IMR-90 (cell line): ENCODE measurements at regions not wholly inside any gene's neighbourhood (a gene's known extent, or its start where the extent isn't known, plus 50 kb on each side); places are given as distances from the start of the nearest gene placed in this dataset.

Experiments
- ATAC-seq: fragments of 200-7000 bp; cut with Tn5 transposase; 2 replicates; pipeline ENCODE4 v1.9.1; 2020; ENCODE audit warnings: low read depth, mild to moderate bottlenecking, moderate library complexity
- BruUV-seq: library from RNA; stranded (reverse); fragments of 400-500 nt; replicated peaks from 2 replicates; lab custom pipeline; 2021; lab: Mats Ljungman, UMichigan
- CTCF ChIA-PET: fragments of 300-600 bp; formaldehyde crosslinking; extraction: SDS; loops from one replicate; lab custom pipeline; 2021; ENCODE audit warnings: antibody characterized with exemption; lab: Yijun Ruan, JAX
- POLR2A ChIA-PET: fragments of 300-600 bp; sonication (Branson Sonifier 250); formaldehyde crosslinking; loops from one replicate; lab custom pipeline; 2022; ENCODE audit warnings: antibody characterized with exemption; ENCODE audit not compliant: unreplicated experiment; lab: Charles Lee
- DNase-seq: peaks from one replicate; pipeline ENCODE4 v3.0.0; 2013
- H2AFZ ChIP-seq: replicated peaks from 2 replicates; pipeline ENCODE3; 2013; ENCODE audit warnings: low read length, mild to moderate bottlenecking; ENCODE audit not compliant: poor library complexity
- H2AK5ac ChIP-seq: 2 replicates; pipeline ENCODE4 v1.6.1; 2013; ENCODE audit warnings: low read depth, low read length, inconsistent platforms
- H2AK9ac ChIP-seq: replicated peaks from 2 replicates; pipeline ENCODE3; 2013; ENCODE audit warnings: mild to moderate bottlenecking, low read depth, low read length, moderate library complexity; ENCODE audit not compliant: poor library complexity
- H2BK120ac ChIP-seq: 2 replicates; pipeline ENCODE4 v1.6.1; 2013; ENCODE audit warnings: low read depth, low read length, inconsistent platforms
- H2BK15ac ChIP-seq: 3 replicates; pipeline ENCODE4 v1.6.1; 2013; ENCODE audit warnings: low read depth, low read length, inconsistent platforms
- H2BK20ac ChIP-seq: 2 replicates; pipeline ENCODE4 v1.6.1; 2013; ENCODE audit warnings: low read depth, mild to moderate bottlenecking, inconsistent platforms, low read length, moderate library complexity
- H2BK5ac ChIP-seq: 2 replicates; pipeline ENCODE4 v1.6.1; 2013; ENCODE audit warnings: mild to moderate bottlenecking, low read depth, low read length, inconsistent platforms; ENCODE audit not compliant: poor library complexity, severe bottlenecking
- H3K14ac ChIP-seq: replicated peaks from 2 replicates; pipeline ENCODE4 v1.6.1; 2013; ENCODE audit warnings: low read depth, low read length, inconsistent platforms
- H3K18ac ChIP-seq: 2 replicates; pipeline ENCODE4 v1.6.1; 2013; ENCODE audit warnings: low read depth, low read length, control low read depth
- H3K23ac ChIP-seq: 2 replicates; pipeline ENCODE4 v1.6.1; 2013; ENCODE audit warnings: low read depth, low read length, inconsistent platforms
- H3K27ac ChIP-seq: 2 replicates; pipeline ENCODE4 v1.5.1; 2013; ENCODE audit warnings: mild to moderate bottlenecking, control low read depth, low read length; ENCODE audit not compliant: insufficient read depth
- H3K27me3 ChIP-seq: 2 replicates; pipeline ENCODE4 v1.6.1; 2013; ENCODE audit warnings: low read length; ENCODE audit not compliant: control insufficient read depth, insufficient read depth
- H3K36me3 ChIP-seq: 2 replicates; pipeline ENCODE4 v1.6.1; 2013; ENCODE audit warnings: low read length, mixed read lengths; ENCODE audit not compliant: control insufficient read depth, insufficient read depth
- H3K4ac ChIP-seq: 2 replicates; pipeline ENCODE4 v1.6.1; 2013; ENCODE audit warnings: low read depth, low read length, inconsistent platforms
- H3K4me1 ChIP-seq: 2 replicates; pipeline ENCODE4 v1.6.1; 2013; ENCODE audit warnings: low read length, mixed read lengths; ENCODE audit not compliant: control insufficient read depth, insufficient read depth
- H3K4me2 ChIP-seq: 2 replicates; pipeline ENCODE4 v1.6.1; 2013; ENCODE audit warnings: low read depth, mild to moderate bottlenecking, control low read depth, low read length, moderate library complexity
- H3K4me3 ChIP-seq: 2 replicates; pipeline ENCODE4 v1.5.1; 2013; ENCODE audit warnings: low read depth, mild to moderate bottlenecking, control low read depth, low read length, moderate library complexity; ENCODE audit not compliant: insufficient read depth
- H3K56ac ChIP-seq: 2 replicates; pipeline ENCODE4 v1.6.1; 2013; ENCODE audit warnings: low read length, inconsistent platforms; ENCODE audit not compliant: insufficient read depth; ENCODE audit errors: extremely low read depth
- H3K79me1 ChIP-seq, 2 experiments: 2 replicates each; pipeline ENCODE4 v1.6.1; 2013; ENCODE audit warnings: low read length in 2 of 2, inconsistent platforms in 1 of 2, low read depth in 1 of 2
- H3K9ac ChIP-seq: 2 replicates; pipeline ENCODE4 v1.6.1; 2013; ENCODE audit warnings: low read depth, low read length, control low read depth
- H3K9me1 ChIP-seq: 2 replicates; pipeline ENCODE4 v1.6.1; 2013; ENCODE audit warnings: low read length, inconsistent platforms; ENCODE audit not compliant: insufficient read depth
- H3K9me3 ChIP-seq: 2 replicates; pipeline ENCODE4 v1.6.1; 2013; ENCODE audit warnings: low read length; ENCODE audit not compliant: control insufficient read depth, insufficient read depth
- H4K20me1 ChIP-seq: 2 replicates; pipeline ENCODE4 v1.6.1; 2013; ENCODE audit warnings: low read length, inconsistent platforms; ENCODE audit not compliant: insufficient read depth
- H4K5ac ChIP-seq: 2 replicates; pipeline ENCODE4 v1.6.1; 2013; ENCODE audit warnings: mild to moderate bottlenecking, low read depth, low read length, control low read depth
- H4K8ac ChIP-seq, 2 experiments: 2 replicates each; pipeline ENCODE4 v1.6.1; 2013; ENCODE audit warnings: low read depth in 2 of 2, low read length in 2 of 2, control low read depth in 1 of 2, inconsistent platforms in 1 of 2
- H4K91ac ChIP-seq: 2 replicates; pipeline ENCODE4 v1.6.1; 2013; ENCODE audit warnings: low read depth, low read length, inconsistent platforms; ENCODE audit not compliant: insufficient read depth
- BHLHE40 ChIP-seq: fragments of 150-350 bp; IDR thresholded peaks from 2 replicates; pipeline ENCODE4 v1.6.1; 2016; ENCODE audit warnings: mild to moderate bottlenecking, low read depth, low read length
- CEBPB ChIP-seq: IDR thresholded peaks from 2 replicates; pipeline ENCODE4 v1.6.1; 2012; ENCODE audit warnings: low read depth, low read length, improper control_type of control experiment
- CHD1 ChIP-seq: IDR thresholded peaks from 2 replicates; pipeline ENCODE4 v1.6.1; 2012; ENCODE audit warnings: low read depth, low read length, improper control_type of control experiment
- FOS ChIP-seq: fragments of 150-350 bp; IDR thresholded peaks from 2 replicates; pipeline ENCODE4 v1.6.1; 2016; ENCODE audit warnings: low read depth, low read length
- MAFK ChIP-seq: IDR thresholded peaks from 2 replicates; pipeline ENCODE4 v1.6.1; 2012; ENCODE audit warnings: low read depth, low read length, improper control_type of control experiment
- MAZ ChIP-seq: IDR thresholded peaks from 2 replicates; pipeline ENCODE4 v1.6.1; 2012; ENCODE audit warnings: low read depth, mild to moderate bottlenecking, low read length, improper control_type of control experiment, moderate library complexity, borderline replicate concordance
- MXI1 ChIP-seq: IDR thresholded peaks from 2 replicates; pipeline ENCODE4 v1.6.1; 2012; ENCODE audit warnings: low read depth, mild to moderate bottlenecking, low read length, moderate library complexity, borderline replicate concordance
- NFE2L2 ChIP-seq: fragments of 150-350 bp; IDR thresholded peaks from 2 replicates; pipeline ENCODE4 v1.6.1; 2016; ENCODE audit warnings: low read depth, mild to moderate bottlenecking, low read length
- POLR2A ChIP-seq: IDR thresholded peaks from 2 replicates; pipeline ENCODE4 v1.6.1; 2012; ENCODE audit warnings: mild to moderate bottlenecking, low read depth, low read length
- RAD21 ChIP-seq: IDR thresholded peaks from 2 replicates; pipeline ENCODE4 v1.6.1; 2012; ENCODE audit warnings: low read length, improper control_type of control experiment
- RCOR1 ChIP-seq: IDR thresholded peaks from 2 replicates; pipeline ENCODE4 v1.6.1; 2012; ENCODE audit warnings: mild to moderate bottlenecking, low read length, improper control_type of control experiment; ENCODE audit not compliant: insufficient replicate concordance
- RFX5 ChIP-seq: IDR thresholded peaks from 2 replicates; pipeline ENCODE4 v1.8.0; 2012; ENCODE audit warnings: low read depth, mild to moderate bottlenecking, low read length, moderate library complexity
- SMC3 ChIP-seq: fragments of 150-350 bp; IDR thresholded peaks from 2 replicates; pipeline ENCODE4 v1.6.1; 2016; ENCODE audit warnings: low read depth, mild to moderate bottlenecking, antibody characterized with exemption, low read length, moderate library complexity
- WGBS, 2 experiments: methylation state at CpG; one replicate each; pipeline versions ENCODE4 v1.1.5 to v1.1.7; 2013; ENCODE audit warnings: missing lambda C conversion rate in 2 of 2; ENCODE audit not compliant: insufficient read length in 1 of 2; ENCODE audit errors: extremely low coverage in 2 of 2; 5-methylcytosine and 5-hydroxymethylcytosine counted together
- dilution Hi-C: fragments of 300-500 bp; cut with HindIII; formaldehyde crosslinking; loops from one replicate; pipeline ENCODE4 v1.14.3; 2018; ENCODE audit warnings: low sequenced_read_pairs; ENCODE audit not compliant: unreplicated experiment
- in situ Hi-C: fragments of 300-500 bp; cut with MboI; formaldehyde crosslinking; loops from 3 replicates; pipeline ENCODE4 v1.14.3; 2019; ENCODE audit warnings: low sequenced_read_pairs, inconsistent platforms, mixed read lengths
- intact Hi-C: fragments of 100-400 bp; cut with micrococcal nuclease; formaldehyde crosslinking; loops from 2 replicates; pipeline ENCODE4 v1.10.0; 2022
- TF ChIP-seq, protein P1 (sequence below): fragments of 150-350 bp; IDR thresholded peaks from 2 replicates; pipeline ENCODE4 v1.6.1; 2017; ENCODE audit warnings: mild to moderate bottlenecking, antibody characterized with exemption, low read length, low read depth
- TF ChIP-seq, protein P2 (sequence below): conservative IDR thresholded peaks from 2 replicates; pipeline ENCODE4 v1.5.1; 2012; ENCODE audit warnings: mild to moderate bottlenecking, low read depth, low read length, improper control_type of control experiment
- TF ChIP-seq, protein P3 (sequence below): fragments of 150-350 bp; IDR thresholded peaks from 2 replicates; pipeline ENCODE4 v1.6.1; 2016; ENCODE audit warnings: low read depth, mild to moderate bottlenecking, low read length, moderate library complexity, borderline replicate concordance

DNA sequence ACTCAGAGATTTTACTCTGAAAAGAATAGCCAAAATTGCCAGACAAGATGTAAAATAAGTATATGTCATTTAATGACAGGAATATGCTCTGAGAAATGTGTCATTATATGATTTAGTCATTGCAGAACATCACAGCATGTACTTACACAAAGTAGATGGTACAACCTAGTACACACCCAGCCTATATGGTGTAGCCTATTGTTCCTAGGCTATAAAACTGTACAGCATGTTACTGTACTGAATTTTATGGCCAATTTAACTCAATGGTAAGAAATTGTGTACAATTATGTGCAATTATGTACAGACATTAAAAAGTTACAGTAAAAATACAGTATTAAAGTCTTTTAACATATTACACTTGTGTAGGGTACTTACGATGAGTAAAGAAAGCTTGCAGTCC, 311.9 kb upstream of the EPHA7 start:
- ATAC-seq (no peak), DNase-seq (no peak)
- Histone ChIP-seq H3K56ac (no peak overlapping the region), H3K9me3 (no peaks in the 10 kb centered on the region), H4K5ac (no peak overlapping the region), H3K9ac (no peak overlapping the region), H3K4ac (no peak overlapping the region), H2BK20ac (no peak overlapping the region), H3K4me2 (no peak overlapping the region), H3K27ac (no peak overlapping the region), H3K4me1 (no peaks in the 10 kb centered on the region), H4K20me1 (no peaks in the 10 kb centered on the region), H3K23ac (no peak overlapping the region), H3K9me1 (no peaks in the 10 kb centered on the region), H2AK9ac (no peak overlapping the region), H4K91ac (no peak overlapping the region), H3K36me3 (no peaks in the 10 kb centered on the region), H3K18ac (no peak overlapping the region), H2BK120ac (no peak overlapping the region), H3K4me3 (no peak overlapping the region), H3K79me1 (no peaks in the 10 kb centered on the region), H3K27me3 (no peaks in the 10 kb centered on the region), H2BK15ac (no peak overlapping the region), H2AK5ac (no peak overlapping the region), H3K14ac (no peak overlapping the region), H2AFZ (no peak overlapping the region), H4K8ac (no peak overlapping the region), H2BK5ac (no peak overlapping the region)
- ChIA-PET CTCF (interaction anchor here (0.6 kb wide), 1 partner anchor 187 kb away, joined by 4 read pairs; no protein-coding TSS in a partner anchor), POLR2A (no interaction called here)
- TF ChIP-seq, protein P1, sequence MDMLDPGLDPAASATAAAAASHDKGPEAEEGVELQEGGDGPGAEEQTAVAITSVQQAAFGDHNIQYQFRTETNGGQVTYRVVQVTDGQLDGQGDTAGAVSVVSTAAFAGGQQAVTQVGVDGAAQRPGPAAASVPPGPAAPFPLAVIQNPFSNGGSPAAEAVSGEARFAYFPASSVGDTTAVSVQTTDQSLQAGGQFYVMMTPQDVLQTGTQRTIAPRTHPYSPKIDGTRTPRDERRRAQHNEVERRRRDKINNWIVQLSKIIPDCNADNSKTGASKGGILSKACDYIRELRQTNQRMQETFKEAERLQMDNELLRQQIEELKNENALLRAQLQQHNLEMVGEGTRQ: no peak
- TF ChIP-seq MAZ (no peak), CEBPB (no peak), CHD1 (no peak), SMC3 (no peak), FOS (no peak), RAD21 (no peak), MXI1 (no peak), RCOR1 (no peak), RFX5 (no peak), NFE2L2 (no peak), MAFK (no peak), BHLHE40 (no peak), POLR2A (no peak)
- TF ChIP-seq, protein P2, sequence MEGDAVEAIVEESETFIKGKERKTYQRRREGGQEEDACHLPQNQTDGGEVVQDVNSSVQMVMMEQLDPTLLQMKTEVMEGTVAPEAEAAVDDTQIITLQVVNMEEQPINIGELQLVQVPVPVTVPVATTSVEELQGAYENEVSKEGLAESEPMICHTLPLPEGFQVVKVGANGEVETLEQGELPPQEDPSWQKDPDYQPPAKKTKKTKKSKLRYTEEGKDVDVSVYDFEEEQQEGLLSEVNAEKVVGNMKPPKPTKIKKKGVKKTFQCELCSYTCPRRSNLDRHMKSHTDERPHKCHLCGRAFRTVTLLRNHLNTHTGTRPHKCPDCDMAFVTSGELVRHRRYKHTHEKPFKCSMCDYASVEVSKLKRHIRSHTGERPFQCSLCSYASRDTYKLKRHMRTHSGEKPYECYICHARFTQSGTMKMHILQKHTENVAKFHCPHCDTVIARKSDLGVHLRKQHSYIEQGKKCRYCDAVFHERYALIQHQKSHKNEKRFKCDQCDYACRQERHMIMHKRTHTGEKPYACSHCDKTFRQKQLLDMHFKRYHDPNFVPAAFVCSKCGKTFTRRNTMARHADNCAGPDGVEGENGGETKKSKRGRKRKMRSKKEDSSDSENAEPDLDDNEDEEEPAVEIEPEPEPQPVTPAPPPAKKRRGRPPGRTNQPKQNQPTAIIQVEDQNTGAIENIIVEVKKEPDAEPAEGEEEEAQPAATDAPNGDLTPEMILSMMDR: no peak
- TF ChIP-seq, protein P3, sequence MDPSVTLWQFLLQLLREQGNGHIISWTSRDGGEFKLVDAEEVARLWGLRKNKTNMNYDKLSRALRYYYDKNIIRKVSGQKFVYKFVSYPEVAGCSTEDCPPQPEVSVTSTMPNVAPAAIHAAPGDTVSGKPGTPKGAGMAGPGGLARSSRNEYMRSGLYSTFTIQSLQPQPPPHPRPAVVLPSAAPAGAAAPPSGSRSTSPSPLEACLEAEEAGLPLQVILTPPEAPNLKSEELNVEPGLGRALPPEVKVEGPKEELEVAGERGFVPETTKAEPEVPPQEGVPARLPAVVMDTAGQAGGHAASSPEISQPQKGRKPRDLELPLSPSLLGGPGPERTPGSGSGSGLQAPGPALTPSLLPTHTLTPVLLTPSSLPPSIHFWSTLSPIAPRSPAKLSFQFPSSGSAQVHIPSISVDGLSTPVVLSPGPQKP: no peak
- no CpG with 5 or more reads among the region's 1 CpG for WGBS, 2 experiments
- BruUV-seq: no TSS peak
- intact Hi-C loops: no loop called here
- dilution Hi-C loops: no loop called here
- in situ Hi-C loops: no loop called here
